SK-N-MC (cell line): ENCODE measurements at regions not wholly inside any gene's neighbourhood (a gene's known extent, or its start where the extent isn't known, plus 50 kb on each side); places are given as distances from the start of the nearest gene placed in this dataset.

Experiments used
- EZH2 ChIP-seq: fragments of 200-600 bp; sonication (generic); IDR thresholded peaks from one replicate; pipeline ENCODE4 v1.6.1; 2017; ENCODE audit warnings: antibody characterized with exemption
- POLR2AphosphoS5 ChIP-seq: IDR thresholded peaks from 2 replicates; pipeline ENCODE4 v1.6.1; 2012; ENCODE audit warnings: mild to moderate bottlenecking, low read depth, low read length, borderline replicate concordance

DNA sequence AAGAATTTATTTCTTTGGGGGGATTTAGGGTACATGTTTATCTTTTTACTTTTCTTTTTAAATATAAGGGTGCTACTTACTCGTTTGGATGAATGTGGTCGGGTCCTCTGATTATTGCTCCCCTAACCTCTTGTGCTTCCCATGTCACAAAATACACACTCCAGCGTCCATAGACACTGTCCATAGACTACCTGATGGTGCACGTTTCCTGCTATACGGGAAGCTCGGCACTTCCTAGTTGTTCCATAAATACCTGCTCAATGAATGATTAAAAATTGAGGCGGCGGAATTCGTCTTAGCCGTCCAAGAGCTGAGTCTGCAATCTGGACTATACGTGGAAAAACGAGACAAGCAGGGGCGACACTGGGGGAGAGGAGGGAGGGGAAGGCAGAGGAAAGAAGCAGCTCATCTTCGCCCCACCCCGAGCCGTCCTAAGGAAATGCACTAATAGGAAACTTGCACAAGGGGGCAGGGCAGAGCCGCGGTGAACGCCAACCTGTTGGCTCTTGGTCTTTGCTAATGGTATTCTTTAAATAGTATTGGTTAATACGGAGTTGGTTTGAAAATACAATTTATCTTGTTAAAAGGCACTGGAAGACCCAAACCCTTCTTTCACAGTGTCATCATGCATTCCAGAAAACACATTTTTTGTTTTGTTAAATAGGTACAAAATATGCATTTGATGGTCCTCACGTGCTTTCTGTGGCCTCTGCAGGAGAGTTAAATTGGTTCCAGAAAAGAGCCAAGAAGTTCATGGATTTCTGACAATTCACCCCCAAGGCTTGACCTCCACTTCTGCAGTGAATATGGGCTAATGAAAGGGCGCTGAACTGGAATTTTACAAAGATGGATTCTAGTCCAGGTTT is 73.0 kb upstream of the KCTD1 start:
- TF ChIP-seq EZH2, result no peak
- TF ChIP-seq POLR2AphosphoS5, result no peak
